NOMO-1 treated with dmso at 0.1 percent for 144 hours (cell line): ENCODE measurements at regions not wholly inside any gene's neighbourhood (a gene's known extent, or its start where the extent isn't known, plus 50 kb on each side); places are given as distances from the start of the nearest gene placed in this dataset.

ENCODE experiments used
- DNase-seq: peaks from one replicate; lab custom pipeline; 2025; ENCODE audit not compliant: unreplicated experiment; lab: John Stamatoyannopoulos, UW

- DNase-seq = no peak
Observed at GRCh38 chr11:86120807-86121206, 51.9 kb upstream of the PICALM start.

GRCh38 chr11:86119906-86120305 lies 51.0 kb upstream of the PICALM start:
- no peak for DNase-seq

GRCh38 chr11:86119077-86119476 lies 50.2 kb upstream of the PICALM start:
- no peak for DNase-seq
